H1 (cell line): ENCODE measurements at regions not wholly inside any gene's neighbourhood (a gene's known extent, or its start where the extent isn't known, plus 50 kb on each side); places are given as distances from the start of the nearest gene placed in this dataset.

Experiments used
- HDAC2 ChIP-seq, 2 experiments: fragments of 300-600 bp in 1 of 2; sonication (generic) in 1 of 2; IDR thresholded peaks; 2 replicates each; pipeline ENCODE4 v1.6.1; 2011 to 2012; ENCODE audit warnings: low read depth in 2 of 2, low read length in 2 of 2, mild to moderate bottlenecking in 2 of 2, moderate library complexity in 2 of 2, borderline replicate concordance in 1 of 2, inconsistent platforms in 1 of 2
- JUND ChIP-seq: IDR thresholded peaks from 2 replicates; pipeline ENCODE4 v1.6.1; 2011; ENCODE audit warnings: mild to moderate bottlenecking, improper control_type of control experiment, low read length
- KDM5A ChIP-seq: fragments of 200-600 bp; IDR thresholded peaks from 2 replicates; pipeline ENCODE4 v1.7.1; 2012; ENCODE audit warnings: mild to moderate bottlenecking, low read length, inconsistent platforms, mixed read lengths
- POLR2A ChIP-seq, 2 experiments: IDR thresholded peaks; 1 replicate in 1 of 2; 2 replicates in 1 of 2; pipeline ENCODE4 v1.6.1; 2011; ENCODE audit warnings: low read depth in 2 of 2, low read length in 2 of 2, mild to moderate bottlenecking in 2 of 2; ENCODE audit errors: control extremely low read depth in 1 of 2
- SP1 ChIP-seq: IDR thresholded peaks from 2 replicates; pipeline ENCODE4 v1.6.1; 2011; ENCODE audit warnings: low read depth, low read length
- TAF7 ChIP-seq: optimal IDR thresholded peaks from 2 replicates; pipeline ENCODE3; 2011; ENCODE audit warnings: low read depth, mild to moderate bottlenecking, inconsistent platforms, low read length, moderate library complexity, borderline replicate concordance
- TF ChIP-seq, protein P1 (sequence below), 3 experiments: IDR thresholded peaks; 1 replicate in 2 of 3; 2 replicates in 1 of 3; pipeline versions ENCODE4 v1.5.1 to v1.6.1; 2011; ENCODE audit warnings: low read length in 3 of 3, mild to moderate bottlenecking in 3 of 3, inconsistent platforms in 2 of 3, low read depth in 1 of 3, moderate library complexity in 1 of 3; ENCODE audit not compliant: insufficient read depth in 1 of 3; ENCODE audit errors: control extremely low read depth in 1 of 3
- TF ChIP-seq, protein P2 (sequence below): fragments of 300-600 bp; sonication (generic); IDR thresholded peaks from 2 replicates; pipeline ENCODE4 v1.7.1; 2012; ENCODE audit warnings: low read length, moderate library complexity, mild to moderate bottlenecking, inconsistent platforms; ENCODE audit not compliant: insufficient replicate concordance

DNA sequence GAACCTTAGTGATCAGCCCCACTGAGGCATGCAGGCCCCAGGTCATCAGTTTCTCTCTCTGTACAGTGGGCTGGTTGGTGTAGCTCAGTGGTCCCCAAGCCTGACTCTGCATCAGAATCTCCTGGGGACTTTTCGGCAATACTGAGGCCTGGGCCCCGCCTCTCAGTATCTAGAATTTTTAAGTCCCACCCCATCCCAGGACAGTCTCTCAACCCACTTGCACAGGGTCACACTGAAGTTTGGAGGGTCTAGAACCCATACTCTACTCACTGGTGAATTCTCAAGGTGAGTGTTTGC lies 216.4 kb downstream of the MATN1 start:
- TF ChIP-seq HDAC2 (IDR thresholded peaks at IDR 0.05; ENCODE audit: borderline replicate concordance in 1 of 2, low read depth in 2 of 2, low read length in 2 of 2) (no peak), JUND (no peak), SP1 (no peak), TAF7 (no peak), POLR2A (IDR thresholded peaks at IDR 0.05; ENCODE audit: control extremely low read depth in 1 of 2, low read depth in 2 of 2, low read length in 2 of 2) (no peak), KDM5A (no peak)
- TF ChIP-seq, protein P1, sequence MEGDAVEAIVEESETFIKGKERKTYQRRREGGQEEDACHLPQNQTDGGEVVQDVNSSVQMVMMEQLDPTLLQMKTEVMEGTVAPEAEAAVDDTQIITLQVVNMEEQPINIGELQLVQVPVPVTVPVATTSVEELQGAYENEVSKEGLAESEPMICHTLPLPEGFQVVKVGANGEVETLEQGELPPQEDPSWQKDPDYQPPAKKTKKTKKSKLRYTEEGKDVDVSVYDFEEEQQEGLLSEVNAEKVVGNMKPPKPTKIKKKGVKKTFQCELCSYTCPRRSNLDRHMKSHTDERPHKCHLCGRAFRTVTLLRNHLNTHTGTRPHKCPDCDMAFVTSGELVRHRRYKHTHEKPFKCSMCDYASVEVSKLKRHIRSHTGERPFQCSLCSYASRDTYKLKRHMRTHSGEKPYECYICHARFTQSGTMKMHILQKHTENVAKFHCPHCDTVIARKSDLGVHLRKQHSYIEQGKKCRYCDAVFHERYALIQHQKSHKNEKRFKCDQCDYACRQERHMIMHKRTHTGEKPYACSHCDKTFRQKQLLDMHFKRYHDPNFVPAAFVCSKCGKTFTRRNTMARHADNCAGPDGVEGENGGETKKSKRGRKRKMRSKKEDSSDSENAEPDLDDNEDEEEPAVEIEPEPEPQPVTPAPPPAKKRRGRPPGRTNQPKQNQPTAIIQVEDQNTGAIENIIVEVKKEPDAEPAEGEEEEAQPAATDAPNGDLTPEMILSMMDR (IDR thresholded peaks at IDR 0.05; ENCODE audit: control extremely low read depth in 1 of 3, insufficient read depth in 1 of 3, low read depth in 1 of 3, low read length in 3 of 3), result no peak
- TF ChIP-seq, protein P2, sequence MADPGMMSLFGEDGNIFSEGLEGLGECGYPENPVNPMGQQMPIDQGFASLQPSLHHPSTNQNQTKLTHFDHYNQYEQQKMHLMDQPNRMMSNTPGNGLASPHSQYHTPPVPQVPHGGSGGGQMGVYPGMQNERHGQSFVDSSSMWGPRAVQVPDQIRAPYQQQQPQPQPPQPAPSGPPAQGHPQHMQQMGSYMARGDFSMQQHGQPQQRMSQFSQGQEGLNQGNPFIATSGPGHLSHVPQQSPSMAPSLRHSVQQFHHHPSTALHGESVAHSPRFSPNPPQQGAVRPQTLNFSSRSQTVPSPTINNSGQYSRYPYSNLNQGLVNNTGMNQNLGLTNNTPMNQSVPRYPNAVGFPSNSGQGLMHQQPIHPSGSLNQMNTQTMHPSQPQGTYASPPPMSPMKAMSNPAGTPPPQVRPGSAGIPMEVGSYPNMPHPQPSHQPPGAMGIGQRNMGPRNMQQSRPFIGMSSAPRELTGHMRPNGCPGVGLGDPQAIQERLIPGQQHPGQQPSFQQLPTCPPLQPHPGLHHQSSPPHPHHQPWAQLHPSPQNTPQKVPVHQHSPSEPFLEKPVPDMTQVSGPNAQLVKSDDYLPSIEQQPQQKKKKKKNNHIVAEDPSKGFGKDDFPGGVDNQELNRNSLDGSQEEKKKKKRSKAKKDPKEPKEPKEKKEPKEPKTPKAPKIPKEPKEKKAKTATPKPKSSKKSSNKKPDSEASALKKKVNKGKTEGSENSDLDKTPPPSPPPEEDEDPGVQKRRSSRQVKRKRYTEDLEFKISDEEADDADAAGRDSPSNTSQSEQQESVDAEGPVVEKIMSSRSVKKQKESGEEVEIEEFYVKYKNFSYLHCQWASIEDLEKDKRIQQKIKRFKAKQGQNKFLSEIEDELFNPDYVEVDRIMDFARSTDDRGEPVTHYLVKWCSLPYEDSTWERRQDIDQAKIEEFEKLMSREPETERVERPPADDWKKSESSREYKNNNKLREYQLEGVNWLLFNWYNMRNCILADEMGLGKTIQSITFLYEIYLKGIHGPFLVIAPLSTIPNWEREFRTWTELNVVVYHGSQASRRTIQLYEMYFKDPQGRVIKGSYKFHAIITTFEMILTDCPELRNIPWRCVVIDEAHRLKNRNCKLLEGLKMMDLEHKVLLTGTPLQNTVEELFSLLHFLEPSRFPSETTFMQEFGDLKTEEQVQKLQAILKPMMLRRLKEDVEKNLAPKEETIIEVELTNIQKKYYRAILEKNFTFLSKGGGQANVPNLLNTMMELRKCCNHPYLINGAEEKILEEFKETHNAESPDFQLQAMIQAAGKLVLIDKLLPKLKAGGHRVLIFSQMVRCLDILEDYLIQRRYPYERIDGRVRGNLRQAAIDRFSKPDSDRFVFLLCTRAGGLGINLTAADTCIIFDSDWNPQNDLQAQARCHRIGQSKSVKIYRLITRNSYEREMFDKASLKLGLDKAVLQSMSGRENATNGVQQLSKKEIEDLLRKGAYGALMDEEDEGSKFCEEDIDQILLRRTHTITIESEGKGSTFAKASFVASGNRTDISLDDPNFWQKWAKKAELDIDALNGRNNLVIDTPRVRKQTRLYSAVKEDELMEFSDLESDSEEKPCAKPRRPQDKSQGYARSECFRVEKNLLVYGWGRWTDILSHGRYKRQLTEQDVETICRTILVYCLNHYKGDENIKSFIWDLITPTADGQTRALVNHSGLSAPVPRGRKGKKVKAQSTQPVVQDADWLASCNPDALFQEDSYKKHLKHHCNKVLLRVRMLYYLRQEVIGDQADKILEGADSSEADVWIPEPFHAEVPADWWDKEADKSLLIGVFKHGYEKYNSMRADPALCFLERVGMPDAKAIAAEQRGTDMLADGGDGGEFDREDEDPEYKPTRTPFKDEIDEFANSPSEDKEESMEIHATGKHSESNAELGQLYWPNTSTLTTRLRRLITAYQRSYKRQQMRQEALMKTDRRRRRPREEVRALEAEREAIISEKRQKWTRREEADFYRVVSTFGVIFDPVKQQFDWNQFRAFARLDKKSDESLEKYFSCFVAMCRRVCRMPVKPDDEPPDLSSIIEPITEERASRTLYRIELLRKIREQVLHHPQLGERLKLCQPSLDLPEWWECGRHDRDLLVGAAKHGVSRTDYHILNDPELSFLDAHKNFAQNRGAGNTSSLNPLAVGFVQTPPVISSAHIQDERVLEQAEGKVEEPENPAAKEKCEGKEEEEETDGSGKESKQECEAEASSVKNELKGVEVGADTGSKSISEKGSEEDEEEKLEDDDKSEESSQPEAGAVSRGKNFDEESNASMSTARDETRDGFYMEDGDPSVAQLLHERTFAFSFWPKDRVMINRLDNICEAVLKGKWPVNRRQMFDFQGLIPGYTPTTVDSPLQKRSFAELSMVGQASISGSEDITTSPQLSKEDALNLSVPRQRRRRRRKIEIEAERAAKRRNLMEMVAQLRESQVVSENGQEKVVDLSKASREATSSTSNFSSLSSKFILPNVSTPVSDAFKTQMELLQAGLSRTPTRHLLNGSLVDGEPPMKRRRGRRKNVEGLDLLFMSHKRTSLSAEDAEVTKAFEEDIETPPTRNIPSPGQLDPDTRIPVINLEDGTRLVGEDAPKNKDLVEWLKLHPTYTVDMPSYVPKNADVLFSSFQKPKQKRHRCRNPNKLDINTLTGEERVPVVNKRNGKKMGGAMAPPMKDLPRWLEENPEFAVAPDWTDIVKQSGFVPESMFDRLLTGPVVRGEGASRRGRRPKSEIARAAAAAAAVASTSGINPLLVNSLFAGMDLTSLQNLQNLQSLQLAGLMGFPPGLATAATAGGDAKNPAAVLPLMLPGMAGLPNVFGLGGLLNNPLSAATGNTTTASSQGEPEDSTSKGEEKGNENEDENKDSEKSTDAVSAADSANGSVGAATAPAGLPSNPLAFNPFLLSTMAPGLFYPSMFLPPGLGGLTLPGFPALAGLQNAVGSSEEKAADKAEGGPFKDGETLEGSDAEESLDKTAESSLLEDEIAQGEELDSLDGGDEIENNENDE, result no peak
